ENCODE measurements at regions not wholly inside any gene's neighbourhood (a gene's known extent, or its start where the extent isn't known, plus 50 kb on each side); places are given as distances from the start of the nearest gene placed in this dataset.

DNA sequence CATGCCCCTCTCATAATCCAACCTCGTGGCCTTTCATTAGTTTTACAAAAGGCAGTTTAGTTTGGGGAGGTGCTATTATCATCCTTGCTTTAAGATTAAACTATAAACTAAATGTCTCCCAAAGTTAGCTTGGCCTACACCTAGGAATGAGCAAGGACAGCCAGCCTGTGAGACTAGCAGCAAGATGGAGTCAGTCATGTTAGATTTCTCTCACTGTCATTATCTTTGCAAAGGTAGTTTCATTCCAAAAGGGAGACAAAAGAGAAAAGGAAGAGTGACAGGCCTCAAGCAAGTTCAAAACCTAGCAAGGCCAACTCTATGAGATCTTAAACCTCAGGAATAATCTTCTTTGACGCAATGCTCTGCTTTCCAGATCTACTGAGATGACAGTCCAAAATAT lies 232.2 kb downstream of the UBE3D start:
- Histone ChIP-seq H3K4me3 (no peak overlapping the region), H3F3A (ENCODE audit: insufficient read depth) (no peaks in the 10 kb centered on the region), H3K4me1 (ENCODE audit: insufficient read depth) (no peaks in the 10 kb centered on the region), H3K27ac (no peak overlapping the region), H3K9me3 (ENCODE audit: low read depth) (no peaks in the 10 kb centered on the region), H3K27me3 (replicated peaks; ENCODE audit: insufficient read depth) (no peaks in the 10 kb centered on the region), H2AFZ (no peak overlapping the region), H3K9me2 (ENCODE audit: insufficient read depth) (no peaks in the 10 kb centered on the region), H3K79me2 (ENCODE audit: insufficient read depth) (no peaks in the 10 kb centered on the region), H3K9ac (no peak overlapping the region), H3K36me3 (ENCODE audit: low read depth) (no peaks in the 10 kb centered on the region), H4K20me1 (ENCODE audit: insufficient read depth) (no peaks in the 10 kb centered on the region), H3K4me2 (ENCODE audit: unreplicated experiment) (no peak overlapping the region)
- in situ Hi-C loops (cut with MboI): no loop called here
- 49 to 51% methylated on average over 2 of the region's 2 CpGs for WGBS, 2 experiments (ENCODE audit: low coverage in 1 of 2, low lambda C conversion rate in 2 of 2, missing lambda C conversion rate in 2 of 2)
- no peak for TF ChIP-seq EZH2phosphoT487 (IDR thresholded peaks at IDR 0.05; ENCODE audit: insufficient read depth, low read depth)
- TF ChIP-seq EZH2 (IDR thresholded peaks at IDR 0.05; ENCODE audit: insufficient read depth, poor library complexity, severe bottlenecking): no peak
- no peak for DNase-seq

DNA sequence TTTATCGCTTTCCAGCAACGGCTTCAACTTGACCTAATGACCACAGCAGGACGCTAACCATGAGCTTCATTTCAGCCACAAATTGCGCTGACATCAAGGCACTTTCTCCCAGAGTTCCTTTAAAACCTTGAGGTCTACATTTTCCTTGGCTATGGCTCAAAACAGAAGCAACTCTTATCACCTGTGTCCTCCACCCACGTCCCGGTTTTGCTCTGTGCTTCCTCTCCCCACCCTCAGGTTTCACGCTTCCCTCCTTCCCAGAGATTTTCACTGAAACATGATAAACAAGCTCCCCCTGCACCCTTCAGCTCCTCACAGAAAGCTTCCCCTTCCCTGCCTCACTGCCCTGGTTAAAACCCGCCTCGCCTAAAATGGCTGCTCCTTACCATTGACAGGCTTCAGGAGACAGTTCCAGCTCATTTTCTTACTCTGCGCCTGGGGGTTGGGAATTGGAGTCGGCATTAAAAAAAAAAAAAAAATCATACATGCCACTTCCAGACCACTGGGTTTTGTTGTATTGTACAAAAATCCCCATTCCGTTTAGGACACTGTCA lies 229.5 kb downstream of the UBE3D start:
- H3K79me2 ChIP-seq (ENCODE audit: insufficient read depth): no peaks in the 10 kb centered on the region
- no peak for DNase-seq
- H3K9me2 ChIP-seq (ENCODE audit: insufficient read depth): no peaks in the 10 kb centered on the region
- no peaks in the 10 kb centered on the region for H3K36me3 ChIP-seq (ENCODE audit: low read depth)
- H3F3A ChIP-seq (ENCODE audit: insufficient read depth): no peaks in the 10 kb centered on the region
- WGBS, 2 experiments (ENCODE audit: low coverage in 1 of 2, low lambda C conversion rate in 2 of 2, missing lambda C conversion rate in 2 of 2): 80 to 82% methylated on average over 12 of the region's 12 CpGs
- no peaks in the 10 kb centered on the region for H3K27me3 ChIP-seq (replicated peaks; ENCODE audit: insufficient read depth)
- in situ Hi-C loops (cut with MboI): no loop called here
- H3K9me3 ChIP-seq (ENCODE audit: low read depth): no peaks in the 10 kb centered on the region
- H3K27ac ChIP-seq: no peak overlapping the region
- TF ChIP-seq EZH2phosphoT487 (IDR thresholded peaks at IDR 0.05; ENCODE audit: insufficient read depth, low read depth): no peak
- no peak for TF ChIP-seq EZH2 (IDR thresholded peaks at IDR 0.05; ENCODE audit: insufficient read depth, poor library complexity, severe bottlenecking)
- no peaks in the 10 kb centered on the region for H4K20me1 ChIP-seq (ENCODE audit: insufficient read depth)
- H3K4me1 ChIP-seq (ENCODE audit: insufficient read depth): 0 out of 2 replicates have a peak, but pooled peaks cover 3% of the 10 kb centered on the region
- H3K4me2 ChIP-seq (ENCODE audit: unreplicated experiment): no peak overlapping the region
- no peak overlapping the region for H3K9ac ChIP-seq
- H3K4me3 ChIP-seq: no peak overlapping the region
- no peak overlapping the region for H2AFZ ChIP-seq

DNA sequence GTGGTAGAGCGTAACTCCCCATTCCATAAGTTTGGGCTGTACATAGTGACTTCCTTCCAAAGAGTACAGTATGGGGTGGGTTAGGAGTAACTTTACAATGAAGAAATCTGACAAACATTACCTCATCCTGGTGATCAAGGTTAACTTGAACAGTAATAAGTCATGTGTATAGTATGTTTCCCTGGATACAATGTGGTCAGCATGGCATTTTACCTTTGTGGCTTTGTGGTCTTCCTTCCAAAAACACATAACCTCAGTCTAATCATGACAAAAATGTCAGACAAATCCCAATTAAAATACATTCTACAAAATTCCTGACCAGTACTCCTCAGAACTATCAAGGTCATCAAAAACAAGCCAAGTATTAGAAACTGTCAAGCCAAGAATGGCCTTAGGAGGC lies 225.1 kb downstream of the UBE3D start:
- Histone ChIP-seq H3K27ac (no peak overlapping the region), H3F3A (ENCODE audit: insufficient read depth) (peaks cover 16% of the 10 kb centered on the region), H3K4me2 (ENCODE audit: unreplicated experiment) (no peak overlapping the region), H3K79me2 (ENCODE audit: insufficient read depth) (no peaks in the 10 kb centered on the region), H2AFZ (no peak overlapping the region), H3K4me1 (ENCODE audit: insufficient read depth) (peaks cover 22% of the 10 kb centered on the region), H3K36me3 (ENCODE audit: low read depth) (no peaks in the 10 kb centered on the region), H4K20me1 (ENCODE audit: insufficient read depth) (no peaks in the 10 kb centered on the region), H3K9me3 (ENCODE audit: low read depth) (no peaks in the 10 kb centered on the region), H3K4me3 (no peak overlapping the region), H3K9me2 (ENCODE audit: insufficient read depth) (no peaks in the 10 kb centered on the region), H3K27me3 (replicated peaks; ENCODE audit: insufficient read depth) (no peaks in the 10 kb centered on the region), H3K9ac (no peak overlapping the region)
- DNase-seq: no peak
- TF ChIP-seq EZH2 (IDR thresholded peaks at IDR 0.05; ENCODE audit: insufficient read depth, poor library complexity, severe bottlenecking): no peak
- no peak for TF ChIP-seq EZH2phosphoT487 (IDR thresholded peaks at IDR 0.05; ENCODE audit: insufficient read depth, low read depth)
- WGBS, 2 experiments (ENCODE audit: low coverage in 1 of 2, low lambda C conversion rate in 2 of 2, missing lambda C conversion rate in 2 of 2): 88 to 94% methylated on average over 1 of the region's 1 CpG
- in situ Hi-C loops (cut with MboI): no loop called here

DNA sequence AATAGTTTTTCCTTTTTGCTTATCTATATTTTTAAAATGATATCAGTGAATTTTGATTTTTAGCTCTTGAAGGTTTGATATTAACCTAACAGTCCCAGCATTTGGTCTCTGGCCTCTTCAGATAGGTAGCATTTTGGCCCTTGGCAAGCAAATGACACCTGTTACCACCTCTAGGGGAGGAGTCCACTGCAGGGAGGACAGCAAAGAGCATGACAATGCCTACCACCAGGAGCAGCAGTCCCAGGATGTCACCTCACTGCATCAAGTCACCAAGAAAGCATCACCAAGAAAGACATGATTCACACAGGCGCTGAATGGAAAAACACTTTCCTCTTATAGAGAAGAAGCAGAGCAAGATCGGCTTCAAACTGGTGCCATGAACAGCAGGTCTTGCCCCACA lies 224.3 kb downstream of the UBE3D start:
- TF ChIP-seq EZH2phosphoT487 (IDR thresholded peaks at IDR 0.05; ENCODE audit: insufficient read depth, low read depth): no peak
- no peak for TF ChIP-seq EZH2 (IDR thresholded peaks at IDR 0.05; ENCODE audit: insufficient read depth, poor library complexity, severe bottlenecking)
- H3K9me2 ChIP-seq (ENCODE audit: insufficient read depth): no peaks in the 10 kb centered on the region
- no peak overlapping the region for H3K4me3 ChIP-seq
- H3F3A ChIP-seq (ENCODE audit: insufficient read depth): peaks cover 16% of the 10 kb centered on the region
- H3K9ac ChIP-seq: no peak overlapping the region
- no peaks in the 10 kb centered on the region for H3K79me2 ChIP-seq (ENCODE audit: insufficient read depth)
- DNase-seq: no peak
- H3K4me1 ChIP-seq (ENCODE audit: insufficient read depth): peaks cover 22% of the 10 kb centered on the region
- no peak overlapping the region for H2AFZ ChIP-seq
- no peaks in the 10 kb centered on the region for H3K36me3 ChIP-seq (ENCODE audit: low read depth)
- H3K27ac ChIP-seq: no peak overlapping the region
- in situ Hi-C loops (cut with MboI): no loop called here
- H3K4me2 ChIP-seq (ENCODE audit: unreplicated experiment): no peak overlapping the region
- no peaks in the 10 kb centered on the region for H4K20me1 ChIP-seq (ENCODE audit: insufficient read depth)
- WGBS, 2 experiments (ENCODE audit: low coverage in 1 of 2, low lambda C conversion rate in 2 of 2, missing lambda C conversion rate in 2 of 2): 89 to 95% methylated on average over 2 of the region's 2 CpGs
- H3K9me3 ChIP-seq (ENCODE audit: low read depth): no peaks in the 10 kb centered on the region
- H3K27me3 ChIP-seq (replicated peaks; ENCODE audit: insufficient read depth): no peaks in the 10 kb centered on the region

Measured in GM23248 (cell line).